HG03025 (cell line): ENCODE measurements at regions not wholly inside any gene's neighbourhood (a gene's known extent, or its start where the extent isn't known, plus 50 kb on each side); places are given as distances from the start of the nearest gene placed in this dataset.
"Not testable (repeated sequence)": the region's sequence is repeated elsewhere in the genome, so short reads cannot be mapped to it uniquely, and the experiment has no call there.

Experiments
- ATAC-seq: cut with Tn5 transposase; IDR thresholded peaks from one replicate; pipeline ENCODE4 v1.9.1; 2021; ENCODE audit warnings: mild to moderate bottlenecking, moderate library complexity; ENCODE audit not compliant: unreplicated experiment, low FRiP score

DNA sequence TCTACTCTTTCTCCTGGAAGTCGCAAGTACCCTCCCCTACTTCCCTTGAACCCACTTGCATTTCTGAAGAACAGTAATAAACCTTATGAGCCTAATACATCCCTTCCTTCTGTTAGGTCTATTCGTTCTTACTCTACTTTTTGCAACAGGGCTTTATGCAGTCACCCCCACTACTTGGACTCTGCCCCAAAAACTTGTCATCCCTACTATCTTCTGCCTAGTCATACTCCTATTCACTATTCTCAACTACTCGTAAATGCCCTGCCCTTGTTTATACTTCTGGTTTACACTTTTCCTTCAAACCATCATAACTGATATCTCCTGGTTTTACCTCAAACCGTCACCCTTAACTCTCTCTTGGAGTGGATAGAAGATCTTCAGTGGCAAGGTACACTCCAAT, 55.2 kb upstream of the SLIT2 start:
- no peak for ATAC-seq

DNA sequence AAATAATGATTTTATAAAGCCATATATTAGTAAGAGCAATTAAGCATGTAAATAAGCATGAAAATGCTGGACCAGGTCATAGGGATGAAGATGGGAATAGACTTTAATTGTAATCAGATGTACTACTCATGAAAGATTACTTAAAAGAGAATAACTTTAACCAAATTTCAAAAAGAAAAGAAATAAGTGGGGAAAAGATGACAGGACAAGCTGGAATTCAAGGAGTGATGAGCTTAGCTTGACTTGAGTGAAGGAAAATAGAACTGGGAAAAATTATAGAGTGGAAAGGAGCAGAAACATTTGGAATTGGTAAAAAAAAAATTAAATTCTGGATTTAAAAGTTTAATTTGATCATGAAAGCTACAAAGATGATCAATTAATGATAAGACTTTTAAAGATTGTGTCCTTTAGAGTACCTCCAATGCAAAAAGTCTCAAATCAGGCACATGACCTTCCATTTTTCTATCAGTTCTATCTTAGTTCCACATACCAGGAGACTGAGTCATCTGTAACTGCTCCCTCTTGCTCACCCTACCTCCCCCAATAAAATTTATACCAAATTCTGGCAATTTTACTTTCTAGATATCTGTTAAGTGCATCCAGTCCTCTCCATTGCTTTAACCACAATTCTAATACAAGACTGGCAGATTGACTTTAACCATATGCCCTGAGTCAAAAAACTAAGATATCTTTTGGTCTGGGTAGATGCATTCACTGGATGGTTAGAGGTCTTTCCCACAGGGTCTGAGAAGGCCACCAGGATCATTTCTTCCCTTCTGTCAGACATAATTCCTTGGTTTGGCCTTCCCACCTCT, 56.4 kb upstream of the SLIT2 start:
- no peak for ATAC-seq

DNA sequence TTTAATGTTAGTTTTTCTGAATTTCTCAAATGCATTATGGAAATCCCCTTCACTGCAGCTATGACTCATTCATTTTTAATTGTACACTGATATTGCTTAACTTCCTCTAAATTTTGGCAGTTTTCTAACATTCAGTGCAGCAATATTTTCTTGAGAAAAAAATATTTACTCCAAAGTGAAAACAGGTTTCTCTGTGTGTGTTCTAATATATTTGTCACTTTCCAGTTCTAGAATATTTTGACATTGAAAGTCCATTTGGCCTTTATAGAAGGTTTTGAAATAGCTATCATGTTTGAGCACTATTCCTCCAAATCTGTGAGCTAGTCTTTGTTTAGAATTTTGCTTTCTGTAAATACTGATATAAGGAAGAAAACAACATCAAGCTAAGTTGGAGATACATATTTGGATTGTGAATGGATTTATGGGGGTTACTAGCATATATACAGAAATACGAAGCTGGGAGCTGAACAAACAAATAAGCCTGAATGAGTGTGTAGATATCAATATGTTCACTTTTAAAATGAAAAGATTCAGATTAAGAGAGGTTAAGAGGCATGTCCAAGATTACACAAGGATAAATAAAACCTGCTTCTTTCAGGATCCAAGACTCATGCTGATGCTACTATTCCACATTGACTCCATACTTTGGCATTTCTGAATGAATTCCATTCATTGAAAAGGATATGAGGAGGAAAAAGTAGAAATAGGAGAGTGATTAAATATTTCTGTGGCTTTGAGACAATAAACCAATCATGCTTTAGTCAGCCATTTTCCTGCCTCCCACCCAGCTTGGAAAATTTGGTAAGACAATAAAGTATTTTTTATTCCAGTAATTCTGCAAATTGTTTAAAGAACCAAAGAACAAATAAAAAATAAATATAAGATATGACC, 57.3 kb upstream of the SLIT2 start:
- no peak for ATAC-seq

DNA sequence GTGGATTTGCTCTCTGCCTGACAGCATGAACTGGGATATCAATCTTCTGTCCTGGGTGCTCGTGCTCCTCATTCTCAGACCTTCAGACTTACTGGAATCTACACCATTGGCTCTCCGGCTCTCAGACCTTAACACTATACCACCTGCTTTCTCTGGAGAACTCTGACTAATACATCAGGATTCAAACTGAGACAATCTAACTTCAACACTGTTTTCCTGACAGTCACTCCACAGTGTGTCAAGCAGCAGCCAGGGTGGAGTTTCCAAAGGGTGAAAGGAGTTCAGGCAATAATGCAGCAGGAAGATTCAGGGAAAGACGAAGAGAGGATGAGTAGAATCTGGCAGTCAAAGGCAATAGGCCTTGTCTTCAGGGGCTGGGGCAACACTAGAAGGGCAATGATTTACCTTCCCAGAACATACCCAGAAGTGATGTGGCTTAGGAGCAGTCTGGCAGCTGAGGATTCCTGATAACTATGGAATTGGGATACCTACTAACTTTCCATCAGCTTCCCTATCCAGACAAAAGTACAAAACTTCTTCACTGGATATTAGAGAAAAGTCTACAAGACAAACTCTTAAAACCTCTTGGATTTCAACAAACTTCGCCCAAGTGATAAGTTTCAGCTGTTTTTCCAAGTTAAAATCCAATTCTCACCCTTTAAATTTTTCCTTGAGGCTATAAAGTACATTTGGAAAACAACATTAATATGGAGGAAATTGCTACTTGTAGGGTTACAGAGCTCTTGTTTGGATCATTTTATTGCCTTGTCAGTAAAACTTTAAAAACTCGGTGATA, 58.4 kb upstream of the SLIT2 start:
- ATAC-seq = no peak

DNA sequence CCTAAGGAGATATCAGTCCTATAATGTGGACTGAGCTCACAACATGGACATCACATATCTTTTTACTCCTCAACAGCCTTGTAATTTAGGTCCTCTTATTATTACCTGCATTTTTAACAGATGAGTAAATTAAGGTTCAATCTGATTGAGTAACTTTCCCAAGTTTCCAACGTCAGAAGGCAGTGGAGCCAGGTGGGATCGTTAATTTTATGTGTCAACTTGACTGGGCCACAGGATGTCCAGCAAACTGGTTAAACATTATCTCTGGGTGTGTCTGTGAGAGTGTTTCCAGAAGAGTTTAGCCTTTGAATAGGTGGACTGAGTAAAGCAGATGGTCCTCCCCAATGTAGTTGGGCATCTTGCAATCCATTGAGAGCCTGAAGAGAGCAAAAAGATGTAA, 59.0 kb upstream of the SLIT2 start:
- ATAC-seq = no peak

DNA sequence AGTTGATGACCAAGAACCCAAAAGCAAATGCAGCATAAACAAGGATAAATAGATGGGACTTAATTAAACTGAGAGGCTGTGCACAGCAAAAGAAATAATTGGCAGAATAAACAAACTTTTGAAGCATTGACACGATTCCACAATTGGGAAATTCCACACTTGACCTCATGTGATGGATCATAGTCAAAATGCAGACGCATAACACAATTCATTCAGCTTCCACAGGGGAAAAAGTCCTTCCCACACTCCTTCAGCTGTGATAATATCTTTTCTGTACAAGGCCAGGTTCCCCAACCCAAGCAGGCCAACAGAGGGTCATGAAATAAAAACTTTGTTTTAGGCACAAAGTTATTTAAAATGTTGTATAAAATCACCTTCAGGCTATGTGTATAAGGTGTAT, 66.6 kb upstream of the SLIT2 start:
- no peak for ATAC-seq

DNA sequence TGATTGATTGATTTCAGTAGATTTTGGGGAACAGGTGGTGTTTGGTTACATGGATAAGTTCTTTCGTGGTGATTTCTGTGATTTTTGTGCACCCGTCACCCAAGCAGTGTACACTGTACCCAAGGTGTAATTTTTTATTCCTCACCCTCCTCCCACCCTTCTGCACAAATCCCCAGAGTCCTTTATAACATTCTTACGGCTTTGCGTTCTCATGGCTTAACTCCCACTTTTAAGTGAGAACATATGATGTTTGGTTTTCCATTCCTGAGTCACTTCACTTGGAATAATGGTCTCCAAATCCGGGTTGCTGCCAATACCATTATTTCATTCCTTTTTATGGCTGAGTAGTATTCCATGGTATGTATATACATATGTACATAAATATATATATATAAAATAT, 68.6 kb upstream of the SLIT2 start:
- ATAC-seq = not testable (repeated sequence)

DNA sequence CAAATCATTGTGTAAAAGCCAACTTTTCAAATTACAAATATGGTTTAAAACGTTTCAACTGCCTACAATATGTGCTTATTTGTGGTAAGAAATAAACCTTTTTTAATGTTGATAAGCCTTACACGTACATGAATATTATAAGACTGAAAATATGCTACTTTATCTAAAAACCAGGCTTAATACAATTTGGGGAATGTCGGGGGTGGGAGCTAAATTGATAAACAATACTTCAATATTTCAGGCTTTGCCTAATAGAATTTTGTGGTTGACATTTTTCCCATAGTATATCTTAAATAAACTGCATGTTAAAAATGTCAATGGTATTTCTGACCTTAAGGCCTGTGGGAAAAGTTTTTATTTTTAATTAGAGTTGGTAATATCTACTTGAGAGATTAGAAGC, 69.8 kb upstream of the SLIT2 start:
- no peak for ATAC-seq

DNA sequence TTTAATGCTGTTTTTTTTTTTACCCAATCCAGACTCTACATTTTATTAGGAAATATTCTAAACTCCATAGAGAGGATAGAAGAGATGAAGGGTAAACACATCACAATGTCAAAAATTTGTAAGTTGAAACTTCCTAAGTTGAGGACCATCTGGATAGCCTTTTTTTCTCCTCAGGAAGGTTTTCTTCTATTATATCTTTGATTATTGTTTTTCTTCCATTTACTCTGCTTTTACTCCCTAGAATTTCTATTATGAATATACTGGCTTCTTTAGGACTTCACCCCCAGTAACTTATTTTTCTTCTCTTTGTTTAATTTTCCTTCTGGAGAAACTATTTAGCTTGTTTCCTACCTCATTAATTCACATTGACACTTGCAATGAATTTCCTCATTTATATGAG, 71.2 kb upstream of the SLIT2 start:
- no peak for ATAC-seq

DNA sequence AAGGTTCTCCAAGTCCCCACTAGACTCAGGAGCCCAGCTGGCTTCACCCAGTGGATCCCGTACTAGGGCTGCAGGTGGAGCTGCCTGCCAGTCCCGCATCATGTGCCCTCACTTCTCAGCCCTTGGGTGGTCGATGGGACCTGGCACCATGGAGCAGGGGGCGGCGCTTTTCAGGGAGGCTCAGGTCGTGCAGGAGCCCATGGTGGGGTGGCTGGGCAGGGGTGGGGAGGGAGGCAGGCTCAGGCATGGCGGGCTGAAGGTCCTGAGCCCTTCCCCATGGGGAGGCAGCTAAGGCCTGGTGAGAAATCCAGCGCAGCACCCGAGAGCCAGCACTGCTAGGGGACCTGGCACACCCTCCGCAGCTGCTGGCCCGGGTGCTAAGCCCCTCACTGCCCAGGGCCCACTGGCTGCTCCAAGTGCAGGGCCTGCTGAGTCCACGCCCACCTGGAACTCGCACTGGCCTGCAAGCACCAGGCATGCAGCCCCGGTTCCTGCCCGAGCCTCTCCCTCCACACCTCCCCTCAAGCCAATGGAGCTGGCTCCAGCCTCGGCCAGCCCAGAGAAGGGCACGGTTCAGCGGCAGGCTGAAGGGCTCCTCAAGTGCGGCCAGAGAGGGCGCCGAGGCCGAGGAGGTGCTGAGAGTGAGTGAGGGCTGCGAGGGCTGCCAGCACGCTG, 72.7 kb upstream of the SLIT2 start:
- ATAC-seq = no peak

DNA sequence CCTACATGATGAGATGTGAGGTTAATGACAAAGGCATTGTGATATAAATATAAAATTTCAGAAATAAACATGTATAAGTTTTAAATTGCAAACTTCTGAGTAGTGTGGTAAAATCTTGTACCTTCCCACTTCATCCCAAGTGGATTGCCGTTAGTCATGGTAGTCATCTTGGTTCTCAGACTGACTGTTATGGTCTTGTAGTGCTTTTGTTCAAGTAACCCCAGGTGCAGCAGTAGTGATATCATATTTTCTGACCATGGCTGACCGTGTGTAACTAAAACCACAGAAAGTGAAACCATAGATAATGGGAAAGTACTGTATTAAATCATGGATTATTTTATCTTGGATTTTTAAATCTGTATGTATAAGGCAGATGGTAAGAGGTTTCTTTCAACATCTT, 74.8 kb upstream of the SLIT2 start:
- no peak for ATAC-seq

DNA sequence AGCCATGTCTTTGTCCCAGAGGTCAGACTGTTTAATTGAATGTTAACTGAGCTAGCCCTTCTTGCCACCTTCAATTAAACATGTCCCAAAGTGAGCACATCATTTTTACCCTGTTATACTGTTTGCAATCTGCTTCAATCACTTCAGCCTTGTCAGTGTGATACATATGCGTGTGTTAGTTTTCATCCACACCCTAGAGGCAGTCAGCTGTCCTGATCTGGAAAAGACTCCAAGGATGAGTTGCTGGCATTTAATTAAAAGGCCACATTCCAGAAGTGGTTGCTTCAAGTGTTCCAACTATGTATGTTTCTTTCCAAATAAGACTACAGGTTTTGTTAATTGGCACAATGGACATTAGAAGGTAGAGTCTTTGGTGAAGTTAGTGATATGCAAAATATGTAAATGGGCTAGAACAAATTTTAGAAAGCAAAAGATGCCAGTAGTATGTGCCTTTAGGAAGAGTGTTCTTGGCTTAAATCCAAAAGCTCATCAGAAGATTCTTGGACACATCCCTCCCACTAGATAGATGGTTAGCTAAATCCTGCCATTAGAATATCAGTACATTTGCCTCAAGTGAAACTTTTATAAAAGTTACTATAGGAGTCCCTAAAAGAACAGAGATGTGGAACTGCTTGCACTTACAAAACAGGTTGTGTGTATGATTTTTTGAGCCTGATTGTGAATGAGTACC, 79.5 kb upstream of the SLIT2 start:
- no peak for ATAC-seq

DNA sequence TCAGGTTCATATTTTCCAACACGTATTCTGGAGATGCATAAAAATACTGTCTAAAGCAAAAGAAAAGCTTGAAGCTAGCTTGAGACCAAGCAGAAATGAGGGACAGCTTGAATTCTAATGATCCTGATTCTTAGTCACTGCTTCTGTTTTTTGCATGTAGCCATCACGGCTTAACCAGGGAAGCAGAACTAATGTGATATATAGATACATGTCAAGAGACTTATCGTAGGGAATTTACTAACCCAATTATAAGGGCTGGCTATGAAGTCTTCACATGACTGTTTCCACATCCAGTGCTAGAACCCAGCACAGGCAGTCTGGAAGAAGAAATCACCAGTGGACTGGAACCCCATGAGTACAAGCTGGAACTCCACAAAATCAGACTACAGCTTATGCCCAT, 85.2 kb upstream of the SLIT2 start:
- no peak for ATAC-seq

DNA sequence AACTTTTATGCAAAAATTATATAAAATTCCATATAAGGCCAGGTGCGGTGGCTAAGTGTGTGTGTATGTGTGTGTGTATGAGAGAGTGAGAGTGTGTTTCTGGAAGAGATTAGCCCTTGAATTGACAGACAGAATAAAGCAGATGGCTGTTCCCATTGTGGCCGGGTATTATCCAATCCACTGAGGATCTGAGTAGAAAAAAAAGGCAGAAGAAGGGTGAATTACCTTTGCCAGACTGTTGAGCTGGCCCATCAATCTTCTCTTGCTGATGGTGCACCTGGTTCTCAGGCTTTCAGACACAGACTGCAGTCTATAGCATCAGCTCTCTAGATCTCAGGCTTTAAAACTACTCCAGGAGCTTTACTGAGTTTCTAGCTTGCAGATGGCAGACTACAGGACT, 92.2 kb upstream of the SLIT2 start:
- no peak for ATAC-seq

DNA sequence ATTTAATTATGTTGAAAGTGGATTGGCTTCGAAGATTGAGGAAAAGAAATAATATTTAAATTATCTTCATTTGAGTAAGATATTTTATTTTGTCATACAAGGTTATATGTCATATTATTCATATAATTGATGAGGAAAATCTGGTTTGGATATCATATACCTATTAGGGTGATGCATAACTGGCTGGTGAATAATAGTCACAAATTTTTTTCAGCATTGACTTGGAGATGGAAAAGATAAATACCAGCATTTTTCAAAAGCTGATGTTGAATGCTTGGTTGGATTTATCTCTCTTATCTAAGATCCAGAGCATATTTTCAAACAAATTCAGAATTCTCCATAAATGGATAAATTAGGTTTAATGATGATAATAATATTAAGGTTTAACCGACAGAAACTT, 93.5 kb upstream of the SLIT2 start:
- ATAC-seq = no peak

DNA sequence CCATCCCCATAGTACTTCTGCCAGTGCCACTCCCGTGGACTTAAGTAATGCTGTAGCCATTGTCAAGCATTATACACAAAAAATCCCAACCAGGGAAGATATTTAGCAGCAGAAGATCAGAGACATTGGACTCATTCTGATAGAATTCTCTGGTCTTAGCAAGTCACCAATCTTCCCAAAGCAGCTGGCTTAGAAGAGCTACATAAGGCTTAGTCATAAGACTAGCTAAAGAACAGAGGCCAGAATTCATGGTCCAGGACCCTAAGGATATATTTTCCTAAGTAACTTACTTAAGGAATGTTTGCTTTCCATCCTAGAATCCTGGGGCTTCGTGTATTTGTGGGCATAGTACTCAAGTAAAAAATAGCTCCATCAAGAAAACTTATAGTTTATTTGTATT, 100.3 kb upstream of the SLIT2 start:
- ATAC-seq = no peak

DNA sequence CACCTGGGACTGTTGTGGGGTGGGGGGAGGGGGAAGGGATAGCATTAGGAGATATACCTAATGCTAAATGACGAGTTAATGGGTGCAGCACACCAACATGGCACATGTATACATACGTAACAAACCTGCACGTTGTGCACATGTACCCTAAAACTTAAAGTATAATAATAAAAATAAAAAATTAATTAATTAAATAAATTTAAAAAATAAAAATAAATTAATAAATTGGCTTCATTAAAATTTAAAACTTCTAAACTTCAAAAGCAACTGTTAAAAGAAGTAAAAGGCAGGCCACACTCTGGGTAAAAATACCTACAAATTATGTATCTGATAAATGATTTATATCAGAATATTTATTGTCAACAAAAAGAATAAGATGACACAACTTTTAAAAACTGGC, 102.6 kb upstream of the SLIT2 start:
- ATAC-seq = not testable (repeated sequence)

DNA sequence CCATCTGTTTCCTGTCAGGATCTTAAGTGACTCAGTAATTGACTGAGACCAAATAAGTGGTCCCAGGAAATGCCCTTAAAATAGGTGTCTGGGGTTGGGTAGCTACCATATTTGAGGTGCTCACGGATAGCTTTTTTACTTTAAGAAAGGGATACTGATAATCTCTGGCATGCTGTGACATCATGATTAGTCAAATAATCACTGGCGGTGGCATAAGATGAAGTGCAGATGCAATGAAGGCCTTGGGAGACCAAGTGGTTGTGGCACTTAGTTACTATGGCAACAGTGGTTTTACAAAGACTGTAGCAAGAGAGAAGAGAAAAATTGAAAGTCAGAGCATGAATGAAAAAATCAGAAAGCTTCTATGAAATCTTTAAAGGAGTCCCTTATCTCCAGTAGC, 114.5 kb upstream of the SLIT2 start:
- ATAC-seq = no peak

DNA sequence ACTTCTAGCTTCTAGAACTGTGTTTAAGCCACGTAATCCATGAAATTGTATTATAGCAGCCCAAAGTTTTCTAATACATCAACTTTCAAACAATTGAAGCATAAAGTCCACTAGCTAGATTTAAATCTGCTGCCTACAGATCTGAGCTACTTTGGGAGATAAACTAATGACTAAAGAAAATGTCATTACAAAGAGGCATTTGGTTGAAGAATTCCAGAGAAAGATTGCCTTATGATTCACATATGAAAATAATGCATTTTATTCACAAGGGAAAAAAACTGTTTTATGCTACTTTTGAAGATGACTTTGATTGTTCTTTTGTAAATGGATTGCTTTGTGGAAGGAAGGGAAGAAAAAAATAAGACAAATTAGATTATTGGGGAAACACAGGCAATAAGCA, 124.1 kb upstream of the SLIT2 start:
- ATAC-seq = no peak

DNA sequence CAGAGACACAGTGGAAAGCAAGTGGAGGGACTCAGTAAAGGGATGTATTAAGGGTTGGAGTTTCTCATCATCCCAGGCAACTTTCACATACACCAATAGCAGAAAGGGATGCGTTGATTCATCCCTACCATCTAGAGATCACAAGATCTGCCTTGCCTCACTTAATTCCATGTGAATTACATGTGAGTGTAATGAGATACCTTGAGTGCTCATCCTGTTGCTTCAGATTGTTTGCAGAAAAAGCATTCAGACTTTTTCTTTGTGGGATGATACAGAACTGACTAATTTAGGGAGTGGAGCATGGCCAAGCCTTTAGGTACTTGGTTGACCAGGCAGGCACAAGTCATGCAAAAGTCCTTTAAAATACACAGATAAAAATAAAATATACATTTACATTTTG, 124.8 kb upstream of the SLIT2 start:
- ATAC-seq = no peak
